ENCODE measurements at regions not wholly inside any gene's neighbourhood (a gene's known extent, or its start where the extent isn't known, plus 50 kb on each side); places are given as distances from the start of the nearest gene placed in this dataset.

DNA sequence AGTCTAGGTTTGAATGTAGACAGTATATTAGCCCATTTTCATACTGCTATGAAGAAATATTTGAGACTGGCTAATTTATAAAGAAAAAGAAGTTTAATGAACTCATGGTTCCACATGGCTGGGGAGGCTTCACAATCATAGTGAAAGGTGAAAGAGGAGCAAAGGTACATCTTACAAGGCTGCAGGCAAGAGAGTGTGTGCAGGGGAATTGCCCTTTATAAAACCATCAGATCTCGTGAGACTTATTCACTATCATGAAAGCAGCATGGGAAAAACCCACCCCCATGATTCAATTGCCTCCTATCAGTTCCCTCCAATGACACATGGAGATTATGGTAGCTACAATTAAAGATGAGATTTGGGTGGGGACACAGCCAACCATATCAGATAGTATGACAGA, 440.1 kb upstream of the ARHGEF26 start:
- TF ChIP-seq YY1 (IDR thresholded peaks at IDR 0.05; ENCODE audit: insufficient read depth, insufficient read length) (no peak), ZNF274 (IDR thresholded peaks at IDR 0.05; ENCODE audit: low read depth, low read length) (no peak)

Data from NT2/D1 (cell line).